H1 (cell line): ENCODE measurements at regions not wholly inside any gene's neighbourhood (a gene's known extent, or its start where the extent isn't known, plus 50 kb on each side); places are given as distances from the start of the nearest gene placed in this dataset.

Experiments used
- CBX5 ChIP-seq: fragments of 300-800, 300-1000 bp; sonication (generic); IDR thresholded peaks from 2 replicates; pipeline ENCODE4 v1.7.1; 2016; ENCODE audit warnings: antibody characterized with exemption, low read length, low read depth
- TAF7 ChIP-seq: optimal IDR thresholded peaks from 2 replicates; pipeline ENCODE3; 2011; ENCODE audit warnings: low read depth, mild to moderate bottlenecking, inconsistent platforms, low read length, moderate library complexity, borderline replicate concordance
- TCF12 ChIP-seq: IDR thresholded peaks from 2 replicates; pipeline ENCODE4 v1.6.1; 2011; ENCODE audit warnings: low read depth, mild to moderate bottlenecking, low read length

DNA sequence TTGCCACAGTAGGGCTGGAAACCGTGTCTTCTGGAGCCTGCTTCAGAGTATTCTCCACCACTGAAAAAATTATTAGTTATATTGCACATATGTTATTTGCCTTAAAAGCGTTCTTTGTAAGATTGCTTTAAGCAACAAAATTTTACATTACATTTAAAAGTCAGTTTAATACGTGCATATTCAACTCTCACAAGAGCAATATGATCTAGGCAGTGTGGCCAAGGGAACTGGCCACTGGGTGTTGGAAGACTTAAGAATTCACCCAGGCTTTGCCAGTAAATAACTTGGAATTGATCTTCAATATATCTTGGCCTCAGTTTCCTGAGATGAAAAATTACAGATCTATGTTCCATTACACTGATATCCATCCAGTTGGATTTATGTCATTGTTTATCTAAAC is 694.4 kb downstream of the EFNA5 start (continued):
- no peak for TF ChIP-seq TCF12
- TF ChIP-seq TAF7, result no peak
- TF ChIP-seq CBX5, result no peak
